SK-N-SH (cell line): ENCODE measurements at regions not wholly inside any gene's neighbourhood (a gene's known extent, or its start where the extent isn't known, plus 50 kb on each side); places are given as distances from the start of the nearest gene placed in this dataset.

Experiments
- CTCF ChIP-seq: fragments of 200-600 bp; sonication (generic); IDR thresholded peaks from 2 replicates; pipeline ENCODE4 v1.6.1; 2017; ENCODE audit warnings: antibody characterized with exemption, mild to moderate bottlenecking, moderate library complexity
- TEAD4 ChIP-seq: IDR thresholded peaks from 2 replicates; pipeline ENCODE4 v1.4.0; 2012; ENCODE audit warnings: mild to moderate bottlenecking, borderline replicate concordance; ENCODE audit not compliant: insufficient read depth

- TF ChIP-seq CTCF: no peak
- no peak for TF ChIP-seq TEAD4
Measured at GRCh38 chr14:22493753-22494152, 95.3 kb downstream of the DAD1 start.
